AG04450 (cell line): ENCODE measurements at regions not wholly inside any gene's neighbourhood (a gene's known extent, or its start where the extent isn't known, plus 50 kb on each side); places are given as distances from the start of the nearest gene placed in this dataset.

Source experiments
- CTCF ChIA-PET: fragments of 300-600, 350-600 bp; formaldehyde crosslinking; extraction: SDS; loops from one replicate; lab custom pipeline; 2022; ENCODE audit warnings: antibody characterized with exemption, inconsistent platforms; lab: Charles Lee
- POLR2A ChIA-PET: fragments of 350-600 bp; formaldehyde crosslinking; extraction: SDS; loops from one replicate; lab custom pipeline; 2021; ENCODE audit warnings: antibody characterized with exemption, inconsistent platforms; lab: Yijun Ruan, JAX
- DNase-seq: peaks from one replicate; pipeline ENCODE4 v3.0.0-alpha.2; 2011; ENCODE audit warnings: low read depth, low spot score
- H3K27ac ChIP-seq: one replicate; pipeline ENCODE4 v1.5.1; 2012; ENCODE audit warnings: low read depth, low read length, control low read depth
- H3K27me3 ChIP-seq: one replicate; pipeline ENCODE4 v1.6.0; 2012; ENCODE audit warnings: low read length; ENCODE audit not compliant: control insufficient read depth, insufficient read depth
- H3K4me3 ChIP-seq: 2 replicates; pipeline ENCODE4 v1.5.1; 2011; ENCODE audit warnings: mild to moderate bottlenecking, low read depth, low read length, control low read depth
- H3K9me3 ChIP-seq: 2 replicates; pipeline ENCODE4 v1.5.1; 2012; ENCODE audit warnings: low read length; ENCODE audit not compliant: control insufficient read depth, insufficient read depth
- CTCF ChIP-seq: IDR thresholded peaks from 2 replicates; pipeline ENCODE4 v1.5.1; 2011; ENCODE audit warnings: low read depth, low read length, control low read depth, inconsistent platforms

DNA sequence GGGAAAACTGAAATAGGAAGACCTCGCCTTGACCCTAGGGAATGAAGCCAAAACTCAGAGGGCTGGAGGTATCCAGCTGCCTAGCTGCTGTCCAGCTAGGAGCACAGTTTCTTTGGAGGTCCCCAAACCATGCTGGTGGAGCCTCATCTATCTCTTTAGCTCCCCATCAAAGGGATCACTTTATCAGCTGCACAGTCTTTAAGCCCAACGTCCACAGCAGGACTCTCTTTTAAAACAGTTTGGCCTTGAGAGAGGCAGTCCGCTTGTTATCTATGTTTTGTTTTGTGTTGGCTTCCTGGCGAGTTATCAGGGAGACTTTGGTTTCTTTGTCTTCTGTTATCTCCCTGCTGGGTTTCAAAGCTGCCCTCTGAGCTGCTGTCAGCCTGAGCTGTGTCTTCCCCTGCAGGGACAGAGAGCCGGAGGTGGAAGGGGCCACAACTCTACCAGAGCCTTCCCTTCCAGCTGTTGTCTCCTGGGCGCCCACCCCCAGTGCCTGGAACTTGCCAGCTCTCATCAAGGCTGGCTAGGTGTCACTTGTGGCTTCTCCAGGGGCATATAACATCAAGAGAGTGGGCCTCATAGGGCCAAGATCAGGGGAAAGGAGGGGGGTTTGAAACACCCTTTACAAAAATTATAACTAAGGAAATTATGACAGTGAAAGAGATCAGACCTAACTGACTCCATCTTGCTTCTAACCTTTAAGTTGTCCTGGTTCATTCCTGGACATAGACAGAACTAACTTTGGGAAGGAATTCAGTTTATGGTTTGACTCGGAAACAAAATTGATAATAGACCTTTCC is 61.4 kb upstream of the C15orf39 start:
- DNase-seq: no peak
- Histone ChIP-seq H3K4me3 (no peak overlapping the region), H3K9me3 (peaks cover 50% of the 10 kb centered on the region), H3K27ac (no peak overlapping the region), H3K27me3 (peaks cover 15% of the 10 kb centered on the region)
- TF ChIP-seq CTCF: no peak
- CTCF ChIA-PET: interaction anchor here (0.7 kb wide), 1 partner anchor 1012 kb away, joined by 4 read pairs; no protein-coding TSS in a partner anchor
- POLR2A ChIA-PET: no interaction called here

DNA sequence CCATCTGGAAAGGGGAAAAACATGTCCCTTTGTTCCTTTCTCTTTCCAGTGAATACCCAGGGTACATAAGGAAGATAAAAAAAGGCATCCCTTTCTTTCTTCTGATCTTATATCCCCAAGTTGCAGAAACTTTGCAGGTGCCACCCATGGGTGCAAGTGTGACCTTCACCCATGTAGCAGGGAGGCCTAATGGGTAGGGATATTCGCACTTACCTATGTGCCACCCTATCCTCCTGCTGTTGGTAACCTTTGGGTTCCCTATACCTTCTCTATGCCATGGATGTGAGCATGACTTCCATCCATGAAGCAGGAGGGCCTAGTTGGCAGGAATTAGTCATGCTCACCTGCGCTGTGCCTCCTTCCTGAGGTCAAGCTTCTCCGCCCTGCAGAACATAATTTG is 59.2 kb upstream of the C15orf39 start:
- DNase-seq: no peak
- ChIA-PET CTCF (no interaction called here), POLR2A (no interaction called here)
- no peak for TF ChIP-seq CTCF
- H3K9me3 ChIP-seq: peaks cover 61% of the 10 kb centered on the region
- H3K4me3 ChIP-seq: no peak overlapping the region
- H3K27me3 ChIP-seq: peaks cover 8% of the 10 kb centered on the region
- H3K27ac ChIP-seq: no peak overlapping the region

- no peak overlapping the region for H3K27ac ChIP-seq
- ChIA-PET CTCF (no interaction called here), POLR2A (no interaction called here)
- H3K9me3 ChIP-seq: peaks cover 64% of the 10 kb centered on the region
- no peaks in the 10 kb centered on the region for H3K27me3 ChIP-seq
- no peak for DNase-seq
- TF ChIP-seq CTCF: no peak
- H3K4me3 ChIP-seq: no peak overlapping the region
Measured at GRCh38 chr15:75143738-75144334, 57.8 kb upstream of the C15orf39 start.

GRCh38 chr15:75145027-75145841 is 56.4 kb upstream of the C15orf39 start:
- TF ChIP-seq CTCF: no peak
- Histone ChIP-seq H3K4me3 (no peak overlapping the region), H3K27me3 (no peaks in the 10 kb centered on the region), H3K27ac (no peak overlapping the region), H3K9me3 (peaks cover 65% of the 10 kb centered on the region)
- ChIA-PET CTCF (no interaction called here), POLR2A (no interaction called here)
- DNase-seq: no peak

DNA sequence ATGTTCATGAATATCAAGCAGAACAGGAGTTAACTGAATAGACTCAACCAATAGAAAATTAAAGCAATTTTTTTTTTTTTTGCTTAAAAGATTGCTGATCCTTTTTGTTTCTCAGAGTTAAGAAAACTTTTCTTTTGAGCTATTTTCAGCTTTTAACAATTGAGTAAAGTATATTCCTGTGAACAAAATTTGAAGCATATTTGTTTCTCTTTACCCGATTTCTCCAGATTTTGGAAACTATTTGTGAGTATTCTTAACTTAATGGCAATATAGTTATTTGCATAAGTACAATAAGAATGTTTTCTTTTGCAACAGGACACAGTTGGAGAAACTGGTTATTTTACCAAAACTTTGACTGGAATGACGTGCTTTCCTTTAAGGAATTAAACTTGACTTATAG is 53.4 kb upstream of the C15orf39 start:
- CTCF ChIA-PET: no interaction called here
- Histone ChIP-seq H3K9me3 (peaks cover 38% of the 10 kb centered on the region), H3K4me3 (no peak overlapping the region), H3K27me3 (no peaks in the 10 kb centered on the region), H3K27ac (no peak overlapping the region)
- no peak for TF ChIP-seq CTCF
- POLR2A ChIA-PET: no interaction called here
- no peak for DNase-seq
